KMS-11 (cell line): ENCODE measurements at regions not wholly inside any gene's neighbourhood (a gene's known extent, or its start where the extent isn't known, plus 50 kb on each side); places are given as distances from the start of the nearest gene placed in this dataset.

Source experiments
- H2AFZ ChIP-seq: fragments of 200-600 bp; sonication (generic); 2 replicates; pipeline ENCODE4 v1.6.1; 2016; ENCODE audit warnings: antibody characterized with exemption, mixed run types, low read depth
- H3K27ac ChIP-seq: fragments of 200-600 bp; sonication (generic); 2 replicates; pipeline ENCODE4 v1.6.1; 2016; ENCODE audit warnings: mild to moderate bottlenecking, mixed run types
- H3K27me3 ChIP-seq: fragments of 200-600 bp; sonication (generic); 2 replicates; pipeline ENCODE4 v1.6.1; 2017; ENCODE audit warnings: mild to moderate bottlenecking, low read depth, mixed run types, moderate library complexity; ENCODE audit not compliant: insufficient read depth
- H3K36me3 ChIP-seq: fragments of 200-600 bp; sonication (generic); 2 replicates; pipeline ENCODE4 v1.6.1; 2017; ENCODE audit warnings: mild to moderate bottlenecking, mixed run types; ENCODE audit not compliant: insufficient read depth
- H3K4me1 ChIP-seq: fragments of 200-600 bp; sonication (generic); 2 replicates; pipeline ENCODE4 v1.6.1; 2016; ENCODE audit warnings: mild to moderate bottlenecking, low read depth, mixed run types; ENCODE audit not compliant: poor library complexity, severe bottlenecking
- H3K4me2 ChIP-seq: fragments of 200-600 bp; sonication (generic); 2 replicates; pipeline ENCODE4 v1.7.0; 2016; ENCODE audit warnings: mild to moderate bottlenecking, mixed run types
- H3K4me3 ChIP-seq: fragments of 200-600 bp; sonication (generic); IDR thresholded peaks from 2 replicates; pipeline ENCODE4 v1.6.1; 2017; ENCODE audit warnings: low read depth, low read length, mixed read lengths; ENCODE audit not compliant: insufficient read depth
- H3K79me2 ChIP-seq: fragments of 200-600 bp; sonication (generic); 2 replicates; pipeline ENCODE4 v1.6.1; 2016; ENCODE audit warnings: low read depth, mixed run types; ENCODE audit not compliant: insufficient read depth
- H3K9ac ChIP-seq: fragments of 200-600 bp; sonication (generic); 2 replicates; pipeline ENCODE4 v1.6.1; 2016; ENCODE audit warnings: mild to moderate bottlenecking, mixed run types
- H4K20me1 ChIP-seq: fragments of 200-600 bp; sonication (generic); 2 replicates; pipeline ENCODE4 v1.6.1; 2016; ENCODE audit warnings: mild to moderate bottlenecking, mixed run types; ENCODE audit not compliant: insufficient read depth
- TF ChIP-seq, protein P1 (sequence below): fragments of 200-600 bp; sonication (generic); conservative IDR thresholded peaks from 2 replicates; pipeline ENCODE4 v1.6.1; 2017; ENCODE audit warnings: low read depth, mild to moderate bottlenecking, antibody characterized with exemption, low read length, moderate library complexity, mixed read lengths

DNA sequence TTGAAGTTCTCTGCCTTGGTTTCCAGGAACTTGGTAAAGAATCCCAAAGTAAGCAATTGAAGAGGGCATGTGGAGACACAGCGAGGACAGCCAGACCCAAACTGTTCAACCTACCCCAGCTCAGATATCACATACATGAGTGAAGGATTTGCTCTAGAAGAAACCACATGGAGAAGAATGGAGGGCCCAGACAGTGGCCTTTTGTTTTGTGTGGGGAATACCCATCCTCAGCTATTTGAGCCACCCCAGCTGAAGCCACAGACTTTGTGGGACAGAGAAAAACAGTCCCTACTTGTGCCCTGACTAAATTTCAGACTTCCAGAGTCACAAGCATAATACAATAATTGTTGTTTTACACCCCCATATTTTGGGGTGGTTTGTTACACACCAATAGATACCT is 387.1 kb downstream of the ZSWIM6 start:
- Histone ChIP-seq H3K36me3 (no peaks in the 10 kb centered on the region), H3K27ac (no peak overlapping the region), H3K4me2 (no peak overlapping the region), H2AFZ (no peak overlapping the region), H4K20me1 (no peaks in the 10 kb centered on the region), H3K27me3 (no peaks in the 10 kb centered on the region), H3K4me3 (no peak overlapping the region), H3K79me2 (no peaks in the 10 kb centered on the region), H3K4me1 (peaks cover 6% of the 10 kb centered on the region), H3K9ac (no peak overlapping the region)
- TF ChIP-seq, protein P1, sequence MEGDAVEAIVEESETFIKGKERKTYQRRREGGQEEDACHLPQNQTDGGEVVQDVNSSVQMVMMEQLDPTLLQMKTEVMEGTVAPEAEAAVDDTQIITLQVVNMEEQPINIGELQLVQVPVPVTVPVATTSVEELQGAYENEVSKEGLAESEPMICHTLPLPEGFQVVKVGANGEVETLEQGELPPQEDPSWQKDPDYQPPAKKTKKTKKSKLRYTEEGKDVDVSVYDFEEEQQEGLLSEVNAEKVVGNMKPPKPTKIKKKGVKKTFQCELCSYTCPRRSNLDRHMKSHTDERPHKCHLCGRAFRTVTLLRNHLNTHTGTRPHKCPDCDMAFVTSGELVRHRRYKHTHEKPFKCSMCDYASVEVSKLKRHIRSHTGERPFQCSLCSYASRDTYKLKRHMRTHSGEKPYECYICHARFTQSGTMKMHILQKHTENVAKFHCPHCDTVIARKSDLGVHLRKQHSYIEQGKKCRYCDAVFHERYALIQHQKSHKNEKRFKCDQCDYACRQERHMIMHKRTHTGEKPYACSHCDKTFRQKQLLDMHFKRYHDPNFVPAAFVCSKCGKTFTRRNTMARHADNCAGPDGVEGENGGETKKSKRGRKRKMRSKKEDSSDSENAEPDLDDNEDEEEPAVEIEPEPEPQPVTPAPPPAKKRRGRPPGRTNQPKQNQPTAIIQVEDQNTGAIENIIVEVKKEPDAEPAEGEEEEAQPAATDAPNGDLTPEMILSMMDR, result no peak

DNA sequence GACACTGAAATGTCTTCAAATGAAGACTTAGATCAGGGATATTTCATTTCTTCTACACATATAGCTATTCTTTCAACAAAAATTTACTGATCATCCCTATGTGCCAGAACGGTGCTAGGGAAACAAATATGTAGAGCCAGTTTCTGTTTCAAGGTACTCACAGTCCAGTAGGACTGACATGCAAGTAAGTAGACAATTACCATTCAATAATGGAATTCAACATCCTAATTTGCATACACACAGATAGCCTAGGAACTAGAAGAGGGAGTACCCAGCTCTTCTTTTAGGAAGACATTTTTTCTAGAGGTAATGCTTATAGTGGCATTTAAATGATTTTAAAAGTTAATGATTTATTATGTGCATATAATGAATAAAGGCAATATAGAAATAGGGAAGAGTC is 388.8 kb downstream of the ZSWIM6 start:
- H3K79me2 ChIP-seq, result no peaks in the 10 kb centered on the region
- H3K4me1 ChIP-seq, result peaks cover 6% of the 10 kb centered on the region
- H3K4me3 ChIP-seq, result no peak overlapping the region
- H2AFZ ChIP-seq, result no peak overlapping the region
- TF ChIP-seq, protein P1, result no peak
- H3K27me3 ChIP-seq, result no peaks in the 10 kb centered on the region
- H3K4me2 ChIP-seq, result no peak overlapping the region
- H3K27ac ChIP-seq, result no peak overlapping the region
- no peaks in the 10 kb centered on the region for H4K20me1 ChIP-seq
- H3K36me3 ChIP-seq, result no peaks in the 10 kb centered on the region
- H3K9ac ChIP-seq, result no peak overlapping the region

DNA sequence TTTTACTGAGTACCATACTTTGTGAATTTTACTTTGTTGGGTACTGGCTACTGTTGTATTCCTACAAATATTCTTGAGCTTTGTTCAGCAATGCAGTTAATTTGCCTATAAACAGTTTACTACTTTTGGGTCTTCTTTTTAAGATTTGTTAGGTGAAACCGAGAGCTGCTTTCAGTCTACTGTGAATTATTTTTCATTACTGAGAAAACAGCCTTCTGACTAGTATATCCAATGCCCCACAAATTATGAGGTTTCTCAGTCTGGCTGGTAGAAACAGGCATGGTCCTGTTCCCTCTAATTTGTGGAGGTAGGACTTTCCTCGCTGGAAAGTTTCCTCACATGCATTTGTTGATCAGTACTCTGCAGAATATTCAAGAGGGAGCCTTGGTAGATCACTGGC is 392.0 kb downstream of the ZSWIM6 start:
- Histone ChIP-seq H3K4me2 (no peak overlapping the region), H3K27me3 (no peaks in the 10 kb centered on the region), H3K4me3 (no peak overlapping the region), H2AFZ (no peak overlapping the region), H3K9ac (no peak overlapping the region), H4K20me1 (no peaks in the 10 kb centered on the region), H3K27ac (no peak overlapping the region), H3K36me3 (no peaks in the 10 kb centered on the region), H3K79me2 (no peaks in the 10 kb centered on the region), H3K4me1 (peaks cover 5% of the 10 kb centered on the region)
- TF ChIP-seq, protein P1, result no peak

DNA sequence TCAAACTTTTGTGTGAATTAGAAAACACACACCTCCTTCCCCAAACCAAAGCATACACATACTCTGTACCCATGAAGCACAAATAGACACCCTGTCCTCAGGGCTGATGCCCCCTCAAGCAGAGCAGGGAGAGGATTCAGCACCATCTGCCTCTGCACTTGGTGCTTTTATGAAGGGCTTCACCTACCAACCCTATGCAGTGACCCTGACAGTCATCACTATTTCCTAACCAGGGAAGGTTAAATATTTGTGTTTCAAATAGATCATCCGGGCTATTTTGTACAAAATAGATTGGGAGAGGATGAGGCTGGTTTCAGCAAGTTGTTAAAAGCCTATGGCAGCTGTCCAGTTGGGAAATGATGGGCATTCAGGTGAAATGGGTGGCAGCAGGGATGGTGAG is 396.2 kb downstream of the ZSWIM6 start:
- Histone ChIP-seq H2AFZ (no peak overlapping the region), H3K9ac (no peak overlapping the region), H3K36me3 (no peaks in the 10 kb centered on the region), H3K4me2 (no peak overlapping the region), H3K4me3 (no peak overlapping the region), H3K79me2 (no peaks in the 10 kb centered on the region), H4K20me1 (no peaks in the 10 kb centered on the region), H3K4me1 (no peaks in the 10 kb centered on the region), H3K27me3 (no peaks in the 10 kb centered on the region), H3K27ac (no peak overlapping the region)
- TF ChIP-seq, protein P1, result no peak
